ENCODE measurements at regions not wholly inside any gene's neighbourhood (a gene's known extent, or its start where the extent isn't known, plus 50 kb on each side); places are given as distances from the start of the nearest gene placed in this dataset.
"Not testable (repeated sequence)": the region's sequence is repeated elsewhere in the genome, so short reads cannot be mapped to it uniquely, and the experiment has no call there.

GRCh38 chr4:33825685-33826084, 2418.6 kb downstream of the ARAP2 start:
- intact Hi-C loops (cut with DNase I) = no loop called here
- ATAC-seq (ENCODE audit: poor library complexity) = no peak

GRCh38 chr4:33829356-33829755, 2415.0 kb downstream of the ARAP2 start:
- intact Hi-C loops (cut with DNase I) = not testable (repeated sequence)

More at GRCh38 chr4:33825685-33826084, 2418.6 kb downstream of the ARAP2 start:
- no peak for DNase-seq

GRCh38 chr4:33831442-33832066, 2412.8 kb downstream of the ARAP2 start:
- ATAC-seq (ENCODE audit: poor library complexity) = no peak
- intact Hi-C loops (cut with DNase I) = no loop called here
- no peak for DNase-seq

More at GRCh38 chr4:33829356-33829755, 2415.0 kb downstream of the ARAP2 start:
- not testable (repeated sequence) for DNase-seq; ATAC-seq (ENCODE audit: poor library complexity)

DNA sequence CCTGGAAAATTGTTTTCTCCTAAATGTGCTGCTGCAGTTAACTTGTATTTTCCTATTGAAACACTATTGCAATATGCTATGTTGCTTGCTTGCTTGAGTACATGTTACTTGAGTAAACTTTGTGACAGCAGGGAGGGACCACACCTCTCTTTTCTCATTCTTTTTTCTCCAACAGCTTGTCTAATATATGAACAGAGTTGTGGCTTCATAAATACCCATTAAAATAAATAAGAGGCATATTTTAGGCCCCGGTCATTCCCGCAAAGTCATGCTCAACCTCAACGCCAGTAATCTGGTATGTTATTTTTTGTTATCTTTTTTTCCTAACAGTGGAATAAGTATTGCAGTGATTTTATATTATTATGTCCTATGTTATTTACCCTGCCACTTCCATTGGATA, 2408.6 kb downstream of the ARAP2 start:
- ATAC-seq (ENCODE audit: poor library complexity); intact Hi-C loops (cut with DNase I); DNase-seq: not testable (repeated sequence)

DNA sequence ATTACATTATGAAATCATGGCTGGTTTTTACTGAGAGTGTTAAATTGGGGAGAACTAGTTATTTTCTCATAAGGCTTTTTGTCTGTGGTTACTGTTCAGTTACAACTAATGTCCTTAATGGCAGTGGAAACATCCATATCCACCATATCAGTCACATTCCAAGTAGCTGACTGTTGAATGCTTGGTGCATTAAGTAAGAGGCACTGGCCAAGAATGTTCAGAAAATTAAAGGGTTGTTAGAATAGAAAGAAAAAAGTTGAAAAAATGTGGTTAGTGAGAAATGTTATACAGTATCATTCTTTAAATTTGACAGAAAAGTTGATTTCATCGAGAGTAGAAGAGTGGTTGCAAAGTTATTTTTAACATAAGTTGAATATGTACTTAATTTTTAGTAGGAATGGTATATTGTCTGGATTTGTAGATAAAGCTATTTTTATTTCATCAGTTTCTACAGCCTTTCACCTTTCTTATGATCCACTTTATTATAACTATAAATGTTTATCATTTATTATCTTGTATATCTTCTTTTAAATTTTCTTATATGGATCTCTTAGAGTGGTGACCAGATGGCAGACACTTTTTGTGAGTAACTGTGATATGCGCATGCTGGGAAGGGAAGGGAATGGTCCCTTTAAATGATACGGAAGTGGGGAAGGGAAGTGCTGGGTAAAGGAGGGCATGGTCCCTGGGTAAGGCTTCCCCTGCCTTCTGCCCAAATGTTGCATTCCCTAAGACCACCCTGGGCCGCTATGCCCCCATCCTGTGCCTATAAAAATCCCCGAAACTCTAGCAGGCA, 2407.1 kb downstream of the ARAP2 start:
- no peak for ATAC-seq (ENCODE audit: poor library complexity)
- no peak for DNase-seq
- intact Hi-C loops (cut with DNase I) = no loop called here

GRCh38 chr4:33841120-33841519, 2403.2 kb downstream of the ARAP2 start:
- intact Hi-C loops (cut with DNase I) = no loop called here
- ATAC-seq (ENCODE audit: poor library complexity) = no peak
- no peak for DNase-seq

DNA sequence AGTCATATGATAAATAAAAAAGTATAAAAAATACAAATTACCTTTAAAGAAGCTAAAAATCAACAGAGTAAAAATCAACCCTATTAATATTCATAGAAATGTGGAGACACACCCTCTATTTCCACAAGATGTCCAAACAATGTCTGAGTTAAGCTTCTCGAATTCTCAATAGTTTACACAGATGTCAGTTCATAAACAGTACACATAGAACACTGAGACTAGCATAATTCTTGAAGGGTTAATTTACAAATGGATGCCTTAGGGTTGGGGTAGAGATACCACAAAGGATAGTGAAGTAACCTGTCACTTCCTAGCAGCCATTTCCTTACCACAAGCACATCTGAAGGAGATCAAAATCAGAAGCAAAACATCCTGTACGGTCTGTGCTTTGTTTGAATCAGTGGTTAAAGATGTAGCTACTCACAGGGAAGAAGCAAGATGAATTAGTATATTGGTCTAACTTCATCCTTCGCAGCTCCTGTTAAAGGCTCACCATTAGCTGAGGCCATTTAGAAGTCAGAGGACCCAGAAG, 2393.9 kb downstream of the ARAP2 start:
- intact Hi-C loops (cut with DNase I) = no loop called here
- no peak for DNase-seq
- ATAC-seq (ENCODE audit: poor library complexity) = no peak

- ATAC-seq (ENCODE audit: poor library complexity); intact Hi-C loops (cut with DNase I); DNase-seq: not testable (repeated sequence)
Measured at GRCh38 chr4:33853670-33854069, 2390.6 kb downstream of the ARAP2 start.

DNA sequence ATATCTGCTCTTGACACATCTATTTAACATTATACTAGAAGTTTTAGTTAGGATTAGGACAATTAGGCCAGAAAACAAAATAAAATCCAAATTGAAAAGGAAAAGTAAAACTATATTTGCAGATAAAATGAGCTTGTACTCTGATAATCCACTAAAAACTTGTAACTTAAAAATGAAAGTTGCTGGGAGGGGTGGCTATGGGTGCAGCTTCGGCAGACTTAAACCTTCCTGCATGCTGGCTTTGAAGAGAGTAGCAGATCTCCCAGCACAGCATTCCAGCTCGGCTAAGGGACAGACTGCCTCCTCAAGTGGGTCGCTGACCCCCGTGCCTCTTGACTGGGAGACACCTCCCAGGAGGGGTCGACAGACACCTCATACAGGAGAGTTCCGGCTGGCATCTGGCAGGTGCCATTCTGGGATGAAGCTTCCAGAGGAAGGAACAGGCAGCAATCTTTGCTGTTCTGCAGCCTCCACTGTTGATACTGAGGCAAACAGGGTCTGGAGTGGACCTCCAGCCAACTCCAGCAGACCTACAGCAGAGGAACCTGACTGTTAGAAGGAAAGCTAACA, 2379.9 kb downstream of the ARAP2 start:
- ATAC-seq (ENCODE audit: poor library complexity) = no peak
- no peak for DNase-seq
- intact Hi-C loops (cut with DNase I) = no loop called here

GRCh38 chr4:33873791-33874190, 2370.5 kb downstream of the ARAP2 start:
- intact Hi-C loops (cut with DNase I) = no loop called here
- no peak for ATAC-seq (ENCODE audit: poor library complexity)
- no peak for DNase-seq

GRCh38 chr4:33878710-33879109, 2365.6 kb downstream of the ARAP2 start:
- DNase-seq (no peak), ATAC-seq (ENCODE audit: poor library complexity) (no peak)
- intact Hi-C loops (cut with DNase I) = no loop called here

- no peak for DNase-seq
- intact Hi-C loops (cut with DNase I) = no loop called here
- no peak for ATAC-seq (ENCODE audit: poor library complexity)
Measured at GRCh38 chr4:33881176-33881575, 2363.1 kb downstream of the ARAP2 start.

DNA sequence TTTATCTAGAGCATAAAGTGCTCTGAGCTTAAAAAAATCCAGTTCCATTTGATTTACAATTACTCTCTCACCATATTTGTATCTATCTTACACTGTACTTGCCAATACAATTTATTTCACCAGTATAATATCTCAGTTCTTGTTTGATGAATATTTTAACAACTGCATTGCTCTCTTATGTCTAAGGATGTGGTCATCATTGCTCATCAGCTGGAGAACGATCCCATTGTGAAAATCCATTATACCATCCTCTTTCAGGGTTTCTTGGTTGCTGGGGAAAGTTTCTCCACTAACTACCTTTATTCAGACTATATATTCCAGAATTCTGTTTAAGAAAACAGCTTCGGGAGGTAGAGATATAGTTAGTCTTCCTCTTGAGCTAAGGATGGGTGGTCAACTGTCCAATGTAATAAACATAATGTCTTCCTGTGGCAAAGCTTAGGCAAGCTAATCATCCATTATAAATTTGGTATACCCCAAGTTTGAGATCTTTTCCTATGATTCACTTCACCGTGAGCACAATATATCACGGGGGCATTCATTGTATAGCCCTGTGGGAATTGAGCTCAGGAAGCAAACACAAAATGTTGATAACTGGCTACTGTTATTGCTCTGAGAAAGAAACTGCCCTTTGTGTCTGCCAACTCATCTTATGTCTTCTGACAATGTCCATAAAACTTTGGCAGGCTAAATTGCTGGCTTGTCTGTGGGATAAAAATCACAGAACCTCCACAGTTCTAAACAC, 2361.9 kb downstream of the ARAP2 start:
- ATAC-seq (ENCODE audit: poor library complexity) = no peak
- intact Hi-C loops (cut with DNase I) = no loop called here
- no peak for DNase-seq

GRCh38 chr4:33883111-33883510, 2361.2 kb downstream of the ARAP2 start:
- DNase-seq = no peak
- ATAC-seq (ENCODE audit: poor library complexity) = no peak
- intact Hi-C loops (cut with DNase I) = no loop called here

- ATAC-seq (ENCODE audit: poor library complexity) (no peak), DNase-seq (no peak)
- intact Hi-C loops (cut with DNase I) = no loop called here
Measured at GRCh38 chr4:33886356-33886755, 2358.0 kb downstream of the ARAP2 start.

DNA sequence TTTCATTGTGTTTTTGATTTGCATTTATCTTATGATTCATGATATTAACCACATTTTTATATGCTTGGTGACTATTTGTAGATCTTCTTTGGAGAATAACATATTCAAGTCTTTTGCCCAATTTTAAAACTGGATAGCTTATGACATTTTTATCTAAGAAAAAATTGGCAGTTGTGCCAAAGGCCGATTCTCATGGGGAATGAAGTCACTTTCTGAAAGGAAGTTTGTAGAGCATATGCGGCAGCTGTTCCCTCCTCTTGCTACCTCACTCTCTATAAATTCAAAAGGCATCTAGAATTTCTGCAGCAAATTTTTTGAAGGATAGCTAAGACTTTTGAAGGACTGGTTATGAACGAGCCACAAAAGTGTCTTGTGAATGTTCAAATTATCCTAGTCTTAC, 2353.5 kb downstream of the ARAP2 start:
- intact Hi-C loops (cut with DNase I) = no loop called here
- ATAC-seq (ENCODE audit: poor library complexity) = no peak
- DNase-seq = no peak

DNA sequence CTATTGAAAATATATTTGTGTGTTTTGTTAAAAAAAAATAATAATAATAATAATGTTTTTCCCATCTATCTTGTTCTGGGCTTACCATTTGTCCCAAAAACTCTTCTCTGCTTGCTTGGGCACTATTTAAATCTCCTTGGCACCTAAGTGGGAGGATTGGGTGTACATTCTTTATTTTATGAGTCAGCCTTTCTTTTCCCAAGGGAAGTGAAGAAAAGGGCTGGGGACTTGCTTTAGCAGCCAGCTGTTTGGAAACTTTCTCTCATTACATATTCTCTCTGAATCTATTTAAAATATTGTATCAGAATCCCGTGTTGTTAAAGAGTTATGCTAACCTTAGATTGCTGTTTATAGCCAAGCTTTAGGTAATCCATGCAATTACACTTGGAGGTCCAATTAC, 2332.4 kb downstream of the ARAP2 start:
- no peak for DNase-seq
- intact Hi-C loops (cut with DNase I) = no loop called here
- no peak for ATAC-seq (ENCODE audit: poor library complexity)

GRCh38 chr4:33914386-33914785, 2329.9 kb downstream of the ARAP2 start:
- DNase-seq (no peak), ATAC-seq (ENCODE audit: poor library complexity) (no peak)
- intact Hi-C loops (cut with DNase I) = no loop called here

- intact Hi-C loops (cut with DNase I) = no loop called here
- no peak for ATAC-seq (ENCODE audit: poor library complexity)
- DNase-seq = no peak
Measured at GRCh38 chr4:33923469-33923868, 2320.8 kb downstream of the ARAP2 start.
